ENCODE measurements at regions not wholly inside any gene's neighbourhood (a gene's known extent, or its start where the extent isn't known, plus 50 kb on each side); places are given as distances from the start of the nearest gene placed in this dataset.

- H3K4me3 ChIP-seq (ENCODE audit: control insufficient read depth, low read depth, low read length), result no peak overlapping the region
- no peak for DNase-seq (ENCODE audit: low read depth)
- TF ChIP-seq CTCF (IDR thresholded peaks at IDR 0.05; ENCODE audit: control insufficient read depth, insufficient read depth, low read depth, low read length, missing control alignments), result no peak
Measured at GRCh38 chr1:22204989-22205913, 62.4 kb upstream of the WNT4 start.

GRCh38 chr1:22206551-22207125 is 63.7 kb upstream of the WNT4 start:
- TF ChIP-seq CTCF (IDR thresholded peaks at IDR 0.05; ENCODE audit: control insufficient read depth, insufficient read depth, low read depth, low read length, missing control alignments), result no peak
- DNase-seq (ENCODE audit: low read depth), result no peak
- H3K4me3 ChIP-seq (ENCODE audit: control insufficient read depth, low read depth, low read length), result no peak overlapping the region

- no peak overlapping the region for H3K4me3 ChIP-seq (ENCODE audit: control insufficient read depth, low read depth, low read length)
- no peak for DNase-seq (ENCODE audit: low read depth)
- TF ChIP-seq CTCF (IDR thresholded peaks at IDR 0.05; ENCODE audit: control insufficient read depth, insufficient read depth, low read depth, low read length, missing control alignments), result no peak
Measured at GRCh38 chr1:22207511-22208267, 64.8 kb upstream of the WNT4 start.

GRCh38 chr1:22208268-22208972 is 65.5 kb upstream of the WNT4 start:
- H3K4me3 ChIP-seq (ENCODE audit: control insufficient read depth, low read depth, low read length), result no peak overlapping the region
- TF ChIP-seq CTCF (IDR thresholded peaks at IDR 0.05; ENCODE audit: control insufficient read depth, insufficient read depth, low read depth, low read length, missing control alignments), result no peak
- no peak for DNase-seq (ENCODE audit: low read depth)

GRCh38 chr1:22208973-22209378 is 66.1 kb upstream of the WNT4 start:
- TF ChIP-seq CTCF (IDR thresholded peaks at IDR 0.05; ENCODE audit: control insufficient read depth, insufficient read depth, low read depth, low read length, missing control alignments), result no peak
- H3K4me3 ChIP-seq (ENCODE audit: control insufficient read depth, low read depth, low read length), result no peak overlapping the region
- DNase-seq (ENCODE audit: low read depth), result no peak

GRCh38 chr1:22210176-22210575 is 67.3 kb upstream of the WNT4 start:
- no peak overlapping the region for H3K4me3 ChIP-seq (ENCODE audit: control insufficient read depth, low read depth, low read length)
- no peak for DNase-seq (ENCODE audit: low read depth)
- TF ChIP-seq CTCF (IDR thresholded peaks at IDR 0.05; ENCODE audit: control insufficient read depth, insufficient read depth, low read depth, low read length, missing control alignments), result no peak
